ENCODE measurements at regions not wholly inside any gene's neighbourhood (a gene's known extent, or its start where the extent isn't known, plus 50 kb on each side); places are given as distances from the start of the nearest gene placed in this dataset.
A peak's percentile ranks its signal among the peaks of the same experiment; 100 is the strongest.

- no peak for TF ChIP-seq PRDM10 (CRISPR knock-in tag; IDR thresholded peaks at IDR 0.05; ENCODE audit: low read depth)
- peak; percentile 79 for TF ChIP-seq FOSL2 (CRISPR knock-in tag; IDR thresholded peaks at IDR 0.05)
- no peak for TF ChIP-seq GMEB2 (CRISPR knock-in tag; IDR thresholded peaks at IDR 0.05; ENCODE audit: low read depth)
- no peak for TF ChIP-seq IRX3 (CRISPR knock-in tag; IDR thresholded peaks at IDR 0.05; ENCODE audit: borderline replicate concordance, low read depth)
- no peak for TF ChIP-seq THAP11 (CRISPR knock-in tag; IDR thresholded peaks at IDR 0.05)
- TF ChIP-seq PTBP1 (IDR thresholded peaks at IDR 0.05; ENCODE audit: low read depth, low read length, poor library complexity, severe bottlenecking): no peak
- TF ChIP-seq ZNF34 (CRISPR knock-in tag; IDR thresholded peaks at IDR 0.05; ENCODE audit: borderline replicate concordance): no peak
- TF ChIP-seq RXRB (CRISPR knock-in tag; IDR thresholded peaks at IDR 0.05; ENCODE audit: borderline replicate concordance): no peak
- TF ChIP-seq NFE2L2 (IDR thresholded peaks at IDR 0.05; ENCODE audit: low read length): peak; percentile 30; the same call in 1 of the 2 replicates
- TF ChIP-seq HIVEP1 (CRISPR knock-in tag; IDR thresholded peaks at IDR 0.05): no peak
- TF ChIP-seq ATF1 (CRISPR knock-in tag; IDR thresholded peaks at IDR 0.05): no peak
- no peak for TF ChIP-seq TBX3 (IDR thresholded peaks at IDR 0.05; ENCODE audit: borderline replicate concordance)
- TF ChIP-seq, protein P1, sequence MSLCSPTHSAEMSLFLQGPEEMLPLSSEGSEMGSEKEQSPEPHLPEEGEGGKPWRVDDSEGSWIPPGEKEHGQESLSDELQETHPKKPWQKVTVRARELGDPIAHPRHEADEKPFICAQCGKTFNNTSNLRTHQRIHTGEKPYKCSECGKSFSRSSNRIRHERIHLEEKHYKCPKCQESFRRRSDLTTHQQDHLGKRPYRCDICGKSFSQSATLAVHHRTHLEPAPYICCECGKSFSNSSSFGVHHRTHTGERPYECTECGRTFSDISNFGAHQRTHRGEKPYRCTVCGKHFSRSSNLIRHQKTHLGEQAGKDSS (CRISPR knock-in tag; IDR thresholded peaks at IDR 0.05; ENCODE audit: borderline replicate concordance, low read depth): no peak
- TF ChIP-seq NFYC (CRISPR knock-in tag; IDR thresholded peaks at IDR 0.05): no peak
- peak; percentile 47; the same call in 1 of the 2 replicates for TF ChIP-seq NFE2 (CRISPR knock-in tag; IDR thresholded peaks at IDR 0.05)
- TF ChIP-seq CREB1 (IDR thresholded peaks at IDR 0.05): no peak
- TF ChIP-seq CREB1 (CRISPR knock-in tag; IDR thresholded peaks at IDR 0.05): 0 out of 2 replicates have a peak, but pooled peaks have one; percentile 15
- no peak for TF ChIP-seq CREB3 (CRISPR knock-in tag; IDR thresholded peaks at IDR 0.05)
- TF ChIP-seq SETDB1 (CRISPR knock-in tag; IDR thresholded peaks at IDR 0.05; ENCODE audit: borderline replicate concordance): no peak
- TF ChIP-seq ZNF629 (CRISPR knock-in tag; conservative IDR thresholded peaks at IDR 0.05): peak; percentile 22; the same call in 1 of the 2 replicates
- no peak for TF ChIP-seq BHLHE40 (IDR thresholded peaks at IDR 0.05; ENCODE audit: low read length)
- TF ChIP-seq ADNP (CRISPR knock-in tag; IDR thresholded peaks at IDR 0.05): no peak
- TF ChIP-seq HNF4G (IDR thresholded peaks at IDR 0.05; ENCODE audit: borderline replicate concordance, low read depth, low read length): no peak
- no peak for TF ChIP-seq HNF4G (CRISPR knock-in tag; IDR thresholded peaks at IDR 0.05; ENCODE audit: borderline replicate concordance, low read depth)
These were observed 159.7 kb downstream of the TLE1 start (continued) for GRCh38 chr9:81529556-81530193.
